ENCODE measurements at regions not wholly inside any gene's neighbourhood (a gene's known extent, or its start where the extent isn't known, plus 50 kb on each side); places are given as distances from the start of the nearest gene placed in this dataset.

GRCh38 chr9:78707481-78707991 is 410.6 kb downstream of the PSAT1 start:
- TF ChIP-seq CTCF (IDR thresholded peaks at IDR 0.05; ENCODE audit: insufficient read depth, low read depth, low read length) (no peak), EZH2 (IDR thresholded peaks at IDR 0.05; ENCODE audit: insufficient read depth, low read length) (no peak)

Measured in astrocyte (in vitro differentiated cells and primary cell).